Skeletal muscle satellite cell (primary cell): ENCODE measurements at regions not wholly inside any gene's neighbourhood (a gene's known extent, or its start where the extent isn't known, plus 50 kb on each side); places are given as distances from the start of the nearest gene placed in this dataset.
"Not testable (repeated sequence)": the region's sequence is repeated elsewhere in the genome, so short reads cannot be mapped to it uniquely, and the experiment has no call there.

Experiments used
- H3K27me3 ChIP-seq: 2 replicates; pipeline ENCODE4 v1.7.0; 2013; ENCODE audit warnings: low read length; ENCODE audit not compliant: control insufficient read depth, insufficient read depth
- H3K36me3 ChIP-seq: 2 replicates; pipeline ENCODE4 v1.7.0; 2013; ENCODE audit warnings: mild to moderate bottlenecking, control low read depth, low read length; ENCODE audit not compliant: insufficient read depth
- H3K4me1 ChIP-seq: 2 replicates; pipeline ENCODE4 v1.7.0; 2013; ENCODE audit warnings: low read length; ENCODE audit not compliant: control insufficient read depth, insufficient read depth
- H3K4me2 ChIP-seq: 2 replicates; pipeline ENCODE4 v1.7.0; 2013; ENCODE audit warnings: mild to moderate bottlenecking, low read length
- H3K4me3 ChIP-seq: 2 replicates; pipeline ENCODE4 v1.7.0; 2013; ENCODE audit warnings: low read length
- H3K9ac ChIP-seq: 2 replicates; pipeline ENCODE4 v1.7.0; 2013; ENCODE audit warnings: mild to moderate bottlenecking, low read depth, low read length, moderate library complexity
- H3K9me3 ChIP-seq: replicated peaks from 2 replicates; pipeline ENCODE4 v1.7.0; 2013; ENCODE audit warnings: mild to moderate bottlenecking, control low read depth, low read length

DNA sequence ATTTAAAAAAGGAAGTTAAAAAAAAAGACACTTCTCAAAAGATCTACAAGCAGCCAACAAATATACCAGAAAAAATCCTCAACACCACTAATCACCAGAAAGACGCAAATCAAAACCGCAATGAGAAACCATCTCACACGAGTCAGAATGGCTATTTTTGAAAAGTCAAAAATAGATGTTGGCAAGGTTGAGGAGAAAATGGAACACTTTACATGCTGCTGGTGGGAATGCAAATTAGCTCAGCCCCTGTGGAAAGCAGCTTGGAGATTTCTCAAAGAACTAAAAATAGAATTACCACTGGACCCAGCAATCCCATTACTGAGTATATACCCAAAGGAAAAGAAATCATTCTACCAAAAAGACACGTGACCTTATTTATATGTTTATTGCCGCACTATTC is 574.7 kb upstream of the ADAMTS9 start:
- no peak overlapping the region for H3K4me2 ChIP-seq

DNA sequence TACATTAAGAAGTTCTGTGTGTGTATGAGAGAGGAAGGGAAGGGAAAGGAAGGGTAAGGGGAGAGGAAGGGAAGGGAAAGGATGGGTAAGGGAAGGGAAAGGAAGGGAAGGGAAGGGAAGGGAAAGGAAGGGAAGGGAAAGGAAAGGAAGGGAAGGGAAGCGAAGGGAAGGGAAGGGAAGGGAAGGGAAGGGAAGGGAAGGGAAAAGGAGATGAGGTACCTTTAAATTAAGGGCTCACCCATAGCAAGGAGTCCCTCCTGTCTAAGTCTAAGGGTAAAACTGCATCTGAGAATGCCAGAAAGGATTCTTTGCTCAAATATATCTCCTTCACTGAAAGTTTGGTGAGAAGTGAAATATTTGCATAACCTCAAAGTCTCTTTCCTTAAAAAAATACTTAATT is 572.1 kb upstream of the ADAMTS9 start:
- no peak overlapping the region for H3K4me3 ChIP-seq
- no peaks in the 10 kb centered on the region for H3K9me3 ChIP-seq
- H3K4me2 ChIP-seq: no peak overlapping the region
- H3K27me3 ChIP-seq: no peaks in the 10 kb centered on the region
- no peaks in the 10 kb centered on the region for H3K36me3 ChIP-seq
- no peaks in the 10 kb centered on the region for H3K4me1 ChIP-seq
- H3K9ac ChIP-seq: no peak overlapping the region

More for the DNA sequence above, 574.7 kb upstream of the ADAMTS9 start:
- H3K36me3 ChIP-seq: no peaks in the 10 kb centered on the region
- H3K9ac ChIP-seq: no peak overlapping the region
- no peaks in the 10 kb centered on the region for H3K4me1 ChIP-seq
- no peak overlapping the region for H3K4me3 ChIP-seq
- H3K9me3 ChIP-seq: no peaks in the 10 kb centered on the region
- H3K27me3 ChIP-seq: no peaks in the 10 kb centered on the region

DNA sequence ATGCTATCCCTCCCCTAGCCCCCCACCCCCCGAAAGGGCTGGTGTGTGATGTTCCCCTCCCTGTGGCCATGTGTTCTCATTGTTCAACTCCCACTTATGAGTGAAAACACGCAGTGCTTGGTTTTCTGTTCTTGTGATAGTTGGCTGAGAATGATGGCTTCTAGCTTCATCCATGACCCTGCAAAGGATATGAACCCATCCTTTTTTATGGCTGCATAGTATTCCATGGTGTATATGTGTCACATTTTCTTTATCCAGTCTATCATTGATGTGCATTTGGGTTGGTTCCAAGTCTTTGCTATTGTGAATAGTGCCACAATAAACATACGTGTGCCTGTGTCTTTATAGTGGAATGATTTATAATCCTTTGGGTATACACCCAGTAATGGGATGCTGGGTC is 565.1 kb upstream of the ADAMTS9 start:
- H3K36me3 ChIP-seq, H3K4me1 ChIP-seq, H3K9me3 ChIP-seq, H3K4me2 ChIP-seq, H3K4me3 ChIP-seq, H3K9ac ChIP-seq, H3K27me3 ChIP-seq: not testable (repeated sequence)

DNA sequence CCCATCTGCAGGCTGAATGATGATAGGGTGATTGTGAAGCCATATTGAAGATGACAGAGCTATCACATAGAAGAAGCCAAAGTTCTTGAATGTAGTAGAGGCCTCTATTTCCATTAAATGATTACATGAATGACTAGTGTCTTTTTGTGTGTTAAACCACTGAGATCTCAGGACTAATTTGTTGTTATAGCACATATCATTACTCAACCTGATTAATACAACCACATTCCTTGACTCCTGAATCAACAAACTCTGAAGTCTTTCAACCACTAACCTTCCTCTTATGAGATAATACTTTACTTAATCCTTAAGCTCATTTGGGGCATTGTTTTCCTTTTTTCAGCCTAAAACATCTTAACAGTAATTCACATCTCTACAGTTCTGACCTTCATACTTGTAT is 564.5 kb upstream of the ADAMTS9 start:
- Histone ChIP-seq H3K4me3 (no peak overlapping the region), H3K9me3 (no peaks in the 10 kb centered on the region), H3K9ac (no peak overlapping the region), H3K36me3 (no peaks in the 10 kb centered on the region), H3K27me3 (peaks cover 5% of the 10 kb centered on the region), H3K4me1 (no peaks in the 10 kb centered on the region), H3K4me2 (no peak overlapping the region)

DNA sequence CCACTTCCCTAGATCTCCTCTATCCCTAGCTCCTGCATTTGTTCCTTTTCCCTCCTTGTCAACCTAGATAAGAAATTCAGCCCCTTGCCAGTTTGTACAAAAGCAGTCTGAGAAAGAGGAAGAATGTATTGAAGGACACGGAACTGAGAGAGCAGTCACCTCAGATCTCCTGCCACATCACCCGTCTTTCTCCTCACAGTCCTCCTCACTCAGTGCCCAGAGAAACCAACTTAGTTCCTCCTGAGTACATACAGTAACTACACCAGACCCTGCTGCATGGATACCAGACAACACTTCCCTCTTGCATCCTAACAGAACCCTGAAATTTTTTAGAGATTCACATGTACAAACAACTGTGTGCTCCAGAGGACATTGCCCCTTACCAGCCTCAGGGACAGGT is 563.6 kb upstream of the ADAMTS9 start:
- H3K27me3 ChIP-seq: peaks cover 5% of the 10 kb centered on the region
- no peak overlapping the region for H3K9ac ChIP-seq
- no peaks in the 10 kb centered on the region for H3K36me3 ChIP-seq
- no peaks in the 10 kb centered on the region for H3K9me3 ChIP-seq
- H3K4me2 ChIP-seq: no peak overlapping the region
- no peak overlapping the region for H3K4me3 ChIP-seq
- no peaks in the 10 kb centered on the region for H3K4me1 ChIP-seq

DNA sequence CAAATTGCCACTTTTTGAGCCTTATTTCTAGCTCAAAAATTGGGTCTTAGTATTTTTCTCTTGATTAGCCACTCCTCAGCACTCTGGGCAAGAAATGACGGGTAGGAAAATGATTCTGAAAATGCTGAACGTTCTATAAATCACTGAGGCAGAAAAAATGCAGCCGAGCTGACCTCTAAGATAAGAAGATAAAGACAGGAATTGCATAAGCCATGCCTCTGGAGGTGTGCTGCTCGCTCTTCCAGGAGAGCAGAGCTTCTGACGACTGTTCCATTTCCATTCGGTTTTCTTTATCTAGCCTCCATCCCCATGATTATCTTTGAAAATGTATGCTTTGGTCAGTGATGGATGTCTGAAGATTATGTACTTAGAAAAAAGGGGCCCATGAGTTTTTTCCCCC is 558.8 kb upstream of the ADAMTS9 start:
- no peak overlapping the region for H3K9ac ChIP-seq
- H3K4me1 ChIP-seq: no peaks in the 10 kb centered on the region
- no peak overlapping the region for H3K4me2 ChIP-seq
- no peaks in the 10 kb centered on the region for H3K9me3 ChIP-seq
- H3K4me3 ChIP-seq: no peak overlapping the region
- peaks cover 5% of the 10 kb centered on the region for H3K27me3 ChIP-seq
- H3K36me3 ChIP-seq: no peaks in the 10 kb centered on the region

DNA sequence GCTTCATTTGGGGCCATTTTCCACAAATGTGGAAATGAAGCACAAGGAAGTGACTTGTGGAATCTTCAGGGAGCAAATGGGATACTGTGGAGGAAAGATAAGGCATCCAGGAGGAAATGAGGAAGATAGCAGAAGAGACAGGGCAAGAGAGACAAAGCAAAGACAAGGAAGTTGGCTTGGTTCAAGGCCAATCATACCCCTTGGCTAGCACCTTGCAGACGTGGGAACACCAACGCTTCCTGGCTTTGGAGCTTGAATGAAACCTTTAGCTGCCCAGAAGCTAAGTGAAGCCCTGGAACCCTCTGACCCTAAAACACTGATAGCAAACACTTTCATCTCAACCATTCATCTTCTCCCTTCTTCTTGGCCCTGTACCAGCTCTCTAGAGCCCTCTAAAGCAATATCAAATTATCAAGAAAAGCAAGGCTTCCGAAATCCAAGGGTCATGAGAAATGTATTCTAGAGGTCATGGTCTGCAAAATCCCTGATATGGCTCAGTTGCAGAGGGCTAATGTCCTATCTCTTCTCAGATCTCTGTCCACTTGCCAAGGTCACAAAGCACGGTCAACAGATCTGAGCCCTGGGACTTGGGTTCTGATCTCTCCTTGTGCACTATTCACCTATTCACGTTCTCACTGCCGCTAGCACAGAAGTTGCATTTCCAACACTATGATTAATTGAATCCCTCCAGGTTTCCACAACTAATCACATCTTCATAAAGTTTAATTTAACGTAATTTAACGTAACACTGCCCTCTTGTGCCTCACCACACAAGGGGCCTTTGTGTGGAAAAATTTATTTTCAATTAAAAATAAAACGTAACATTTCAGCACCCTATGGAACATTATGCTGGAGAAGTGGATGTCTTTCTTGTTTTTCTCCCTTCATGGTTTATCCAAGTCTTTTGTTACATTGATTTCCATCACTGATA is 557.6 kb upstream of the ADAMTS9 start:
- Histone ChIP-seq H3K9me3 (no peaks in the 10 kb centered on the region), H3K27me3 (no peaks in the 10 kb centered on the region), H3K9ac (no peak overlapping the region)

DNA sequence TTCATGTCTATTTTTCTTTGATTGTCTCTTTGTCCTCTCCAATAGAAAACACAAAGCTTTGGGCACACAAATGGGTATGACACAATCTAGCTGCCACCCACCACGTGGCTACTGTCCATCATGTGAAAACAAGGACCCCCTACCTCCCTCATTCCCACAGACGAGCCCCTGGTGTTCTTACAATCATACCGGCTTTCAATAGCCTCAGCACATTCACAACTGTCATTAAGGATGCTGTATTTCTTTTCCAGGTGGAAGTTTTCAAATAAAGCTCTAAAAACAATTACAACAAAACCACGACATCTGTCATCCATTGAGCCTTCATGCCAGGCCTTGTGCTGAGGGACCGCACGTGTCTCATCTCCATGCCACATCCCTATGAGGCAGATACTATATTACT is 552.6 kb upstream of the ADAMTS9 start:
- H3K9me3 ChIP-seq: no peaks in the 10 kb centered on the region

More for the DNA sequence above, 557.6 kb upstream of the ADAMTS9 start:
- no peaks in the 10 kb centered on the region for H3K36me3 ChIP-seq
- no peak overlapping the region for H3K4me2 ChIP-seq
- no peaks in the 10 kb centered on the region for H3K4me1 ChIP-seq
- H3K4me3 ChIP-seq: no peak overlapping the region

DNA sequence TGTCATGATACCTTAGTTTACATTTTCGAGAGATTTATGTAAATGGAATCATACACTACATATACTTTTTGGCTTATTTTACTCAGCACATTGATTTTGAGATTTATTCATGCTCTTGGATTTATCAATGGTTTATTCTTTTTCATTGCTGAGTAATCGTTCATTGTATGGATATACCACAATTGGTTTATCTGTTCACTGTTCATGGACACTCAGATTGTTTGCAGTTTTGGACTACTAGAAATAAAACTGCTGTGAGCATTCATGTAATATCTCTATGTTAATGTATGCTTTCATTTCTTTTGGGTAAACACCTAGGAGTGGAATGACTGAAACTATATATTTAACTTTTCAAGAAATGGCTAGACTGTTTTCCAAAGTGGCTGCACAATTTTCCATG is 550.9 kb upstream of the ADAMTS9 start:
- Histone ChIP-seq H3K27me3 (no peaks in the 10 kb centered on the region), H3K4me3 (no peak overlapping the region), H3K9me3 (no peaks in the 10 kb centered on the region), H3K4me2 (no peak overlapping the region), H3K9ac (no peak overlapping the region), H3K36me3 (no peaks in the 10 kb centered on the region), H3K4me1 (no peaks in the 10 kb centered on the region)

More for the DNA sequence above, 552.6 kb upstream of the ADAMTS9 start:
- H3K36me3 ChIP-seq: no peaks in the 10 kb centered on the region
- H3K4me1 ChIP-seq: no peaks in the 10 kb centered on the region
- no peak overlapping the region for H3K9ac ChIP-seq
- no peak overlapping the region for H3K4me3 ChIP-seq
- H3K4me2 ChIP-seq: no peak overlapping the region
- no peaks in the 10 kb centered on the region for H3K27me3 ChIP-seq

DNA sequence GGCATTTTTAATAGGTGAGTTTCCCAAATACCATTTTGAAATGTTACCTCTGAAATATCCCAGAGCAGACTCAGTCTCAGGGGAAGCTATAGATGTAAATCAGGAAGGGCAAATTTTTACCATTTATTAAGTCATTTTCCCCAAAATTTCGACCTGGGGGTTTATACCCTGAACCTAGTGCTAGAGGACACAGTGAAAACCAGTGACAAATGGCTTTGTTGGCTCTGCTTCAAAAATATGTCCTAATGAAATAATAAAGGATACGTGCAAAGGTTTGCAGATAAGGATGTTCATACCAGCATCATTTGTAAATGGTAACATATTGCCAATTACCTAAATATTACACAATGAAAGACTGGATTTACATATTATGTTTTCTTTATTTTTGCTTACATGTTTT is 546.7 kb upstream of the ADAMTS9 start:
- H3K27me3 ChIP-seq: no peaks in the 10 kb centered on the region
- no peaks in the 10 kb centered on the region for H3K36me3 ChIP-seq
- no peaks in the 10 kb centered on the region for H3K4me1 ChIP-seq
- H3K4me3 ChIP-seq: no peak overlapping the region
- H3K9me3 ChIP-seq: no peaks in the 10 kb centered on the region
- no peak overlapping the region for H3K4me2 ChIP-seq
- H3K9ac ChIP-seq: no peak overlapping the region

DNA sequence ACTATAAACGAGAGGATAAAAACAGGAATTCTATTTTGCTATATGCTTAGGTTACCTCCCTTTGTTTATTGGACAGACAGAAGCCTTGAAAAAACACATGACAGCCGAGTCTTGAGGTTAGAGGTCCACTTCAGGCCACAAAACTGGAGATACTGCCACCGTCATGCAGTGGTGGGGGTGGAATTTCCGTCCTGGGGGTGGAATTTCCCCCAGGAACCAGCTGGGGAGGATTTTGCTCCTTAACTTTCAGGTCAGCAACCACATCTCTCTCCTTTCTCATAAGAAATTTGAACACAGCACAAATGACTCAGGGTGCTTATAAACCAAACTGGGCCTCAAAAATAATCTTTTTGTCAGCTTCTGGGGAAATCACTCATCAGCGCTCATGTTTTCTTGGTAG is 545.8 kb upstream of the ADAMTS9 start:
- Histone ChIP-seq H3K4me3 (no peak overlapping the region), H3K36me3 (no peaks in the 10 kb centered on the region), H3K9ac (no peak overlapping the region), H3K4me1 (no peaks in the 10 kb centered on the region), H3K9me3 (no peaks in the 10 kb centered on the region), H3K27me3 (no peaks in the 10 kb centered on the region), H3K4me2 (no peak overlapping the region)

DNA sequence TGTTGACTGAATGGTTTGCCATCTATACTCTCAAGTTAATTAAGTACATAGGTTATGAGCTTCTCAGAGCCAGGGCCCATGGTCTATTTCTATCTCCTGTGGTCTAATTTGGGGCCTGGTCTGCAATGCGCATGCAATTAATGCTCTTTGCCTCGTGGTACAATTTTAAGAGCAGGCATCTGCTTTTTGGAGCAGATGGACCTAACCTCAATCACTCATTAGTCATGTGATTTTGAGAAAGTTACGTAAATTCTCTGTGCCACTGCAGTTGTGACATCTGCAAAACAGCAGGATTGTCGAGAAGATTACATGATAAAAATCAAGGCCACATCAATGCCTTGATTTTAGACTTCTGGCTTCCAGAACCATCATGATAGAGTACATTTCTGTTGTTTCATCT is 543.7 kb upstream of the ADAMTS9 start:
- H3K4me2 ChIP-seq: no peak overlapping the region
- H3K36me3 ChIP-seq: no peaks in the 10 kb centered on the region
- no peaks in the 10 kb centered on the region for H3K9me3 ChIP-seq
- H3K4me1 ChIP-seq: no peaks in the 10 kb centered on the region
- no peak overlapping the region for H3K4me3 ChIP-seq
- no peaks in the 10 kb centered on the region for H3K27me3 ChIP-seq
- no peak overlapping the region for H3K9ac ChIP-seq
